OCI-LY1 (cell line): ENCODE measurements at regions not wholly inside any gene's neighbourhood (a gene's known extent, or its start where the extent isn't known, plus 50 kb on each side); places are given as distances from the start of the nearest gene placed in this dataset.

Experiments
- CTCF ChIP-seq: fragments of 200-600 bp; sonication (generic), shearing (Covaris generic); IDR thresholded peaks from 2 replicates; pipeline ENCODE4 v1.5.1; 2017; ENCODE audit warnings: mild to moderate bottlenecking, antibody characterized with exemption, low read length, moderate library complexity, mixed read lengths
- EZH2 ChIP-seq: fragments of 200-600 bp; sonication (generic), shearing (Covaris generic); IDR thresholded peaks from 2 replicates; pipeline ENCODE4 v1.8.0; 2017; ENCODE audit warnings: borderline replicate concordance, mixed run types, mild to moderate bottlenecking, antibody characterized with exemption, low read length, moderate library complexity, mixed read lengths

GRCh38 chr2:205877496-205877895, 195.2 kb downstream of the NRP2 start:
- no peak for TF ChIP-seq CTCF
- no peak for TF ChIP-seq EZH2
